EH (cell line): ENCODE measurements at regions not wholly inside any gene's neighbourhood (a gene's known extent, or its start where the extent isn't known, plus 50 kb on each side); places are given as distances from the start of the nearest gene placed in this dataset.

ENCODE experiments used
- DNase-seq: peaks from one replicate; pipeline ENCODE4 v3.0.0-alpha.2; 2015; ENCODE audit warnings: low read depth

DNA sequence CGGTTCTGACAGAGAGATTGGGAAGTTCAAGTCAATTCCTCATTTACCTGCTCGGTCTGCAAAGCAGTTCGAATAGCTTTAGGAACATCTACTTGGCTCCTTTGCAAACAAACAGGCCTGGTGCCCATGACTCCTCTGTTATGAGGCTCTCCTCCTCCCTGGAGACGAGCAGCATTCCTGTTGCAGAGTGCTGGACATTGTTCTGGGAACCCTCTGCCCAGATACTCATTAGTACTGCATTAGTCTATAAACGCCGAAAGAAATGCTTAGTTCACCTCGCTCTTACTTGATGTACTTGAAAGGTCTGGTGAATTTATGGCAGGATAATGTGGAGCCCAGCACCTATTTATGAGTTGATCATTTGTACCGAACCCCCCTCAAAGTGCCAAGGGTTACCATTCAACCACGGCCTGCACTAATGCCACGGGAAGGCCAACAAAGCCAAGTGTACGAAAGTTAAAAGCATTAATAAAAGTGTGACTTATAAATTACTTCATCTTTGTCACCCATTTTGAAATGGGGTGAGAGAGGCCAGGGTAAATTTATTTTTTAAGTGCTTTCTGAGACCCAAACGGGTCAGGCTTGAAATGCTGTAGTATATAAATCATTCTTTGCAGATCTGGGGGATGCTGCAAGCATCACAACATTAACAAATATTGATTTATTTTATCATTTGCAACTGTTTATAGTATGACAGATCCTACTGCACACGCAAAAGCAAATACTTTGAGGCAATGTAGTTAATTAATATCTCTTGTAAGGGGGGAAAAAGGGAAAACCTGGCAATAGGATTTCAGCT lies 478.9 kb upstream of the PSMD7 start:
- no peak for DNase-seq

DNA sequence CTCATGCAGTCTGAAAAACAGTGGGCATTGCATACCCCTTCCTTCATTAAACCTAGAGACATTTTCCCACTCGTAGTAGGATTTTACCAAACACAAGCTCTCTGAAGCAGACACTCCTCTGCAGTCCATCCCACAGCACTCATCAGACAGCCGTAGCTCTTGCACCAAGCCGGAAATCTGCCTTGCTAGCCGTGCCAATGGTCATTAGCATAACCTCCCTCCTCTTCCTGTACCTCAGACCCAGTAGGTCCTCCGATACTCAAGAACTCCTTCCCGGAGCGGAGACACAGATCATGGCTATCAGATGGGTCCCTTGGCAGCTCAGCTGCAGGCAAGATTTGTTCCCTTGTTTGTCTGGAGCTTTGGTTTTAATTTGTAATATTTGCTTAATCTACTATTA lies 483.1 kb upstream of the PSMD7 start:
- DNase-seq, result no peak

DNA sequence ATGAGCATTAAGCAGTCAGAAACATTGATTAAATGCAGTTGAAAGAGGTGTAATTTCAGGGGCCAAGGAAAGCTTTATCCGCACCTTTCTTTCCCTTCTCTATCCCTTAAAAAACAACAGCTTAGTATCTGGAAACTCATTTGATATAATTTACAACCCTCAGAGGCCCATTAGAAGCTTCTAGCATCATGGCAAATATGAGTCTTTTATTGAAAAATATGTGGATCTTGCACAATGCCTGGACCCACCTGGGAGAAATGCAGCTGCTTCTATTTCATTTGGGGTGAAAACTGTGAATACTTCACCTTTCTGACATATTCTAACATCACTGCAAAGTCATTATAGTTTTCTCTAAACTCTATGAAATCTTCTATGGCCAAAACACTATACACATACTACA lies 492.2 kb upstream of the PSMD7 start:
- DNase-seq, result no peak

DNA sequence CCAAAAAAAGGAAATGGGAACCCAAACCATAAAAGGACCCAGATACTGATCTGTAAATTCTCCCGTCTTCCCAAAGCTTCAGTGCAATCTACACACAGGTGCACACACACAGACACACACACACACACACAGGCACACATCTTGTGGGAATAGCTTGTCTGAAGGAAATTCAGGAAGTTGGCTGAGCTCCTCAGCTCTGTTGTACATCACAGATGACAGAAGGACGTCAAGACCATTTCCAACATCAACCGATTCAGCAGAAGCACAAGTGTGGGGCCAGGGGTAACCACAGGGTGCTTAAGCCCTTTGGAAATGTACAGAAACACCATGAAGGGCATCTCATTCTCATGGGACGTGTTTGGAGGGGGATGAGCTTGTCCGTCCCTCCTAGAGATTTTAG lies 498.1 kb upstream of the PSMD7 start:
- no peak for DNase-seq

DNA sequence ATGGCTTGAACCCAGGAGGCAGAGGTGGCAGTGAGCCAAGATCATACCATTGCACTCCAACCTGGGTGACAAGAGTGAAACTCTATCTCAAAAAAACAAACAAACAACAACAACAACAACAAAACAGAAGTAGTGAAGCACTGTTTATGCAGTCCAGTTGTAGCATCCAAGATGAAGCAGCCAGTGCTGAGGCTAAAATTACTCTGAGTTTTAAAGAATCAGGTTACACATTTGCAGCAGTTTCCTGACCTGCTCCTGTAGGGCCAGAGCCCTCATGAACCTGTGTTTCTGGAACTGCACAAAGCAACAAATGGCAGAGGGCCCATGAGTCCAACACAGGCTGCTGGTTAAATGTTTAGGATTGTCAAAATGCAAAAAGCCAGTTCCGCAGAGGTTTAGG lies 499.5 kb upstream of the PSMD7 start:
- no peak for DNase-seq

DNA sequence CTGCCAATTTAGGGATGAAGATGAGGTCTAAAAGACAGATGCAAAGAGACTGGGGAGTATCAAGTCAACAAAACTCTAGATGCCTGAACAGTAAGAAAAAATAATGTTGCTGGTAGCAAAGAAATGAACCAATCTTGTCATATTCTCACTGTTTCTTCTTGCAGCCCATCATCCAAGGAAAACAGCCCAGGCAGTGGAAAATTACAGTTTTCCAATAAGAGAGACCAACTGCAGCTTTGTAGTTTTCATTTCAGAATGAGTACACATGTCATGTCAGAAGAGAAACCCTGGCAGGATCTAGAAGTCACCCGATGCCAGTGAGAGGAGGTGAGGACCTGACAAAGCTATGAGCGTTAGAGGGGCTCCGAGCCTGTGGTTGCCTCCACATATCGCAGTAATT lies 500.4 kb upstream of the PSMD7 start:
- no peak for DNase-seq

DNA sequence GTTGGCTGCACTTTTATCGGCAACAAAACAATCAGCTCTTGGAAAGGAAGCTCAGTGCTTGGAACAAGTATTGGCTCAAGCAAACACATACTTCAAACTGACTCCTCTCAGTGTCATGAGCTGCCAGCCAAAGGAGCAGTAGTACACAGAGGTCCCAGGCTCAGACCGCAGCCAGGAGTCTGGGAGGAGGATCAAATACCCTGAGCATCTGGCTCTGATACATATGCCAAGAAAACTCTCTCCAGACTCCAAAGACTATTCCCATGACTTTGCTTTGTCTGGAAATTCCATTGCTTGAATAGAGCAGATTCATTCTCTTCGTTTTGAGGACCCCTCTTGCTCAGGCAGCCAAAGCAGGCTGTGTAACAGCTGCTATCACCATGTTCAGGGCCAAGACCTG lies 501.6 kb upstream of the PSMD7 start:
- DNase-seq, result no peak

DNA sequence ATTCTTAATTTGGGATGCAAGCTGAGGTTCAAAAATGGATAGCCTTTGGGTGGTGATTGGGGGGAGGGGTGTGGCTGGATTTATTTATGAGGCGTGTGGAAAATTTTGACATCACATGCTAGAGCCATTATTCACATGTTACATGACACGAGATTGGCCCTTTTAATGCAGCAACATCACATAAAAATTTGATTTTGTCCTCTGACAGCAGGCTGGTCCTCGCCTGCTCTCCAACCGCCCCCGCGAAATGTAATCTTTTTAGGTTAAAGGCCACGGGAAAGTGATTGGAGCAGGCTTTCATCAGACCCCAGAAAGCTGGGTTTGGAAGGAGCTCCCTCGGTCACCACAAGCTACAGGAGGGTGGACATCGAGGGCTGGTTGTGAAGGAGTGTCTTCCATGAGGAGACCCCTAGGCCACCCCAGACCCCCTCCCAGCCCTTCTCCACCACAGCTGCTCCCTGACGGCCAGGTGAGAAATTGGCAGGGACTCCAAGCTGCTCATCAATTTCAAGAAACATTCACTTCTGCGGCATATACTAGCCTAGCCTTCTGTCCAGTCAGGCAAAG lies 502.7 kb upstream of the PSMD7 start:
- no peak for DNase-seq

DNA sequence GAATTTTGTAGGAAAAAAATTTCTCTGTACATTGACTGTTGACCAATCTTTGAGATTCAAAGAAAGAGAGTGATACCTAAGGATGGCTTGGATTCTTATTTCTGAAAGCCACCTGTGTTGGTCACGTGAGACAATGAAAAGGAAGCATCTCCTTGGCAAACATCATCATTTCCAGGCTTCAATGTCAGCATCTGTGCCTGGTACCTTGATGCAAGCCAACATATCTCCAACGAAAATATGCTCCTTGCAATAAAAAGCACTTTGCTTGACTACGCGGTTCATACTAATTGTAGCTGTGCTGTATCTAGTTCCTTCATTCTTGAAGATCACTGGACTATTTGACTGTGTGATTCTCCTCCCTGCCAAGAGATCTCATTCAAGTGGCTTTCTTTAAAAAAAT lies 503.4 kb upstream of the PSMD7 start:
- DNase-seq, result no peak

DNA sequence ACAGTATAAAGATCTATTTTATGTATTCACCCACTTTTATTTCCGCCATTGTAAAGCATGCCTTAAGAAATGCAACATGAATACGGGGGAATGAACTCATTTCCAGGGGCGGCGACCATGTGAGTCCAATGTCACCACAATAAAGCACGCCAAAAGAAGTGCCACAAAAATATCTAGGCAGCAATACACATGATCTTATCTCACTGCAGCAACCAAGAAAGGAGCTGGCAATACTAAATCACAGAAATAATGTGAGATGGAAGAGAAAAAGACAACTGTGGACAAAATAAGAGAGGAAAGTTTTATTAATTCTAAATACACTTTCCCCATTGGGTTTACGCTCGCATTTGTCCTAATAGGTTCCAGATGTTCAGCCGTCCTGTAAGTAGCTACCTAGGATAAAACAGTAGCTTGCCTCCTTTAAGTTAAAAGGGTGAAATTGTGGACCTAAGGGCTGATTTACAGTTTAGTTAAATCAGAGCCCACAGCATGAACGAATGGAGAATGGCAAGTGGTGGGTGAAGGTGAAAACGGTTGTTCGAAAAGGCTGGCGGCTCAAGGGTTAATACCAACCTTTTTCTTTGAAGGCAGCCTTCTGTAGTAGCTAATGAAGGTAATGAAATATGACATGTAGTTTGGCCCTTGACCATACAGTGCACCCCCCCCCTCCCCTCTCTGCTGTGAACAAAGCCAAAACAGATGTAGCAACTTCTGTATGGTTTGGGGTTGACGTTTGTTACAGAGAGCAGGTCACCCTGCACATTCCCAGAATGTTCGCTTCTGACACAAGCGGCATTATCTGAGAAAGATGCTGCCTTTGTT lies 504.2 kb upstream of the PSMD7 start:
- DNase-seq, result no peak

DNA sequence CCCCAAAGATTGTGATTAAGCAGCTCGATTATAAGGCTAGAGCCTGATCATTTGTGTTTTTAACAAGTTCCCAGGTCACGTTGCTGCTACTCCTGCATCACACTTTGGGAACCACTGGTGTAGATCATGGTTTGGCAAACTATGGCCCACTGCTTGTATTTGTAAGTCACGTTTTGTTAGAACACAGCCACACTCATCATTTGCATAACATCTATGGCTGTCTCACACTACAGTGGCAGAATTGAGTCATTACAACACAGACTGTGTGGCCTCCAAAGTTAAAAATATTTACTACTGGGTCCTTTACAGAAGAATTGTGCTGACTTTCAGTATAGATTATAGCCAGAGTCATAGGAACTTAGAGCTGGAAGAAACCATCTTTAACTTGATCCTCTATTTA lies 515.3 kb upstream of the PSMD7 start:
- no peak for DNase-seq

DNA sequence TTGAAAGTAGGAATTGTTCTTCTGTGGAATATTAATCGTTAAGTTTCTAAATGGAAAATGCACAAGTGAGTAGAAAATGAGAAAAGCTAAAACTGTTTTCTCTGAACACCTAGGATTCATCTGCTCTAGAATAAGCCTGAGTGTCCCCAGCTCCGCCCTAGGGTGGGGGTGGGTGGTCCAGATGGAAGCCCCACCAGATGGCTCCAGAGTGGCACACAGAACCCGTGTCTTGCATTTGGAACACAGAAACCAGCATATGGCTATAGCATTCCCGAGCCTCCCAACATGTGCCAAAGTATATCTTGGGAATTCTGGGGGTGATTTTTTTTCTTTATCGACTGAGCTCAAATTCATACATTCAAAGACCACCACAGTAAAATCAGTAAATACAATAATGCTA lies 517.7 kb upstream of the PSMD7 start:
- DNase-seq, result no peak

DNA sequence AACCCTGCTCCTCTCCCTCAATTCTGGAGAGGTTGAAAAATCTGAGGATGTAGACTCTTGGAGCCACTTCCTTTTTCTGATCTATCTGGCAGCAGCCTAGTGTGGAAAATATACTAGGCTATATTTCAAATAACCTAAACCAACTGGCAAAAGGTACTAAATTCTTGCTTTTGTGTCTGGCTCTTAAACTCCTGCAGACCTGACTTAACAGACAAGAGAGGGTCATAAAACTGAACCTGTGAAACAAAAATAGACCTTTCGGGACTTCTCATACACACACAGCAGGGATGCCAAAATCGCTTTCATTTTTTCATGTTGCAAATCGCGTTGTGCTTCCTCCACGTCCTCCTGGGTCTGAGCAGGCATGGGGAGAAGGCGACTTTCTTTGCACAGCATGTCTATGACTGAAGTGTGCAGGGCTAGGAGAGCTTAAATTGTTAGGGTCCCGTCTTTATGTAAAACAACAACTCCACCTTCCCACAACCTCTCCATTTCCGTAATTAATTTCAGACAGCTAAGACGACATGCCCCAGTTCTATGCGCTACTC lies 520.7 kb upstream of the PSMD7 start:
- peak; percentile 2 for DNase-seq

DNA sequence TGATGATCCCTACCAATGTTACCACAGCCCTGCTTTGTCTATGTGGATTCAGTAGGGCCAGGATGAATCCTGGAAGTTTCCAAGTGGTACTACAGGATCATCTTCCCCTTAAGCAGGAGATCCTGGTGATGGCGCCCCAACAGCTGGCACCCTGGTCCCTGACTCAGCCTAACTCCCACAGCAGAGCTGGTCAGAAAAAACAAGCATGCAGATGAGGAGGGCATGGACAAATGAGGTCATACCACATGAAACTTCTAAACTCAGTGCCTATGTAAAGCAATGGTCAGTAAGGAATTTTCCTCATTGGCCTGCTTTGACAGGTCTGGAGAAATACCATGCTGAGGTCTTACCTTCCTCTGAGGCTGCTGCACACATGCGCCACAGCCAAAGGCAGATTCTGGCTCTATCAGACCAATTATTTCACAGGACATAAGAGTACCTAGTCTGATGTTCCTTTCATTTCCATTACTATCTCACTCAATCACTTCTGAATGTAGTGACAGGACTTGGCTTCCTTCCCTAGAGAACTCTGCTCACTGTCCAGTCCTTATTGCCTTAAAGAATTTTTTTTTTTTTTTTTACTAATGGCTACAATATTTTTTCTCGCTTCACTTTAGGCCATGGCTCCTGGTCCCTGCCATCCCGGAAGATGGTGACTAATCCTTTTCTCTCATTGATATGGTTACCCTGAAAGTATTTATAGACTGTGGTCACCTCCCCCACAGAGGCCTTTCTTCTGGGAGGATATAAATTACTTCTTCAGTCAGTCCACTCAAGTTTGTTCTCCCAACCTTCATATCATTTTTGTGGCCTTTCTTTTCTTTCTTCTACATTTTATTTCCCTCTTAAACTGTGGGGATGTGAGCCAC lies 525.2 kb upstream of the PSMD7 start:
- DNase-seq, result peak; percentile 64

DNA sequence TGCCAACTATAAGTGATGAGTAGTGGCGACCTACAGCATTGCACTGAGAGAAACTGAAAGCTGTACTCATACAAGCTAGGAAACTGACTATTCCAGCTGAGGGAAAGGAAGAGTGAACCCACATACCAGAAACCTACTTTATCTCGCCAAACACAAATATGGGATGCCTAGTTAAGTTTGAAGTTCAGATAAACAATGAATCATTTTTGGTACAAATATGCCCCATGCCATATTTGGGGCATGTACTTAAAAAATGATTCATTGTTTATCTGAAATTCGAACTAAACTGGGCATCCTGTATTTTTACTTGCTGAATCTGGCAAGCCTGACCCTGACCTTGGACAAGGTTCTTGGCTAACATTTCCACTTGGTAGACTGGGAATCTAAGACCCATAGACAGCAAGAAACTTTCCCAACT lies 527.8 kb upstream of the PSMD7 start:
- DNase-seq, result peak; percentile 55

DNA sequence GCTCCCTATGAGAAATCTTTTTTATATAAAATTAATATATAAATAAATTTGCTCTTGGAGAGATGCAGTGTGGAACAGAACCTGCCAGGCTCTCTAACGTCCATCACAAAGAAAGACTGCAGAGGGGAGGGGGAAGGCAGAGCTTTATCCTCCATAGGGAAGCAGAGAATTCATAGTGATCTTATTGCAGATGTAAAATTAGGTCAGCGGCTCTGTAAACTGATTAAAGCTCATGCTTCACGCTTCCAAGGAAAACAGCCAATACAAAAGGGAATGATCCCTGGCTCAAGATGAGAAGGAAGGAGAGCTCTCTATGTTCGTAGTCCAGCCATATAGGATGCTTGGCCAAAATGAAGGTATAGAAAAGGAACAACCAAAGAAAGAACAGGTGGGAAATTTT lies 532.3 kb upstream of the PSMD7 start:
- no peak for DNase-seq

DNA sequence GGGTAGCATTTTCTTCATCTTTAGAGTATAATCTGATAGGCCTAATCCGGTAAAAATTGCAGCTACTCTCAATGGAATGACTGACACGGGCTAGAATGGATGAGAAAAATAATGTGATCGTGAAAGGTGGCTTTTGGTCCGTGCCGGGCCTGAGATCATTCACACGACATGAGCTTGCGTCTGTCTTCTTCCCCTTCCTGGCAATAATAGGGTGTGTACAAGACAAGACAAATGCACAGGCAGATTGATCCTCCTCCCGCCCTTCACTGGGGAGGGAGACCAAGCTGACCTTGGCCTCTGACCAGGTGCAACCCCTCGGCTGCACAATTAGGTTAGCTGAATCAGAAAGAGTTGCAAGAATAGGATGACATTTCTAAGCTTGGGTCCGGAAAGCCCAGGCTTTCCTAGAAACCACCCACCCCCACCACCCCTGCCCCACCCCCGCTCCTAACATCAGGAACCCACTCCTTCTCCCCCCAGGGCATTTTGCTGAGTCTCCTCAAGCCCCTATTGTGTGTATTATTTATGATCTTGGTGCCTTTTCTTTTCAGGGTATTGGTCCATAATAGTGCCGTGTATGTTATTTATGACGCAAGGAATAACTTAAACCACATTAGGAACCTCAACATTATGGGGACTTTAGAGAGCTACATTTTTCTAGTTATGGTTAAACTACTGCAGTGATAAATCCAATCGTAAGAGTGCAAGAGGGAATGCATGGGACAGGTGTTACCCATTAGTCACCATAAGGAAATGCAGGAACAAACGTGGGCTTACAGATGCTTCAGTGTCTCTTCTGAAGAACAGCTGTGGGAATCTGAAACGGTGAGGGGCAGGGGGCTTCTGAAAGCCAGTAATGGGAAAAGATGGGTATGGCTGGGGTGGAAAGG lies 540.1 kb upstream of the PSMD7 start:
- no peak for DNase-seq

DNA sequence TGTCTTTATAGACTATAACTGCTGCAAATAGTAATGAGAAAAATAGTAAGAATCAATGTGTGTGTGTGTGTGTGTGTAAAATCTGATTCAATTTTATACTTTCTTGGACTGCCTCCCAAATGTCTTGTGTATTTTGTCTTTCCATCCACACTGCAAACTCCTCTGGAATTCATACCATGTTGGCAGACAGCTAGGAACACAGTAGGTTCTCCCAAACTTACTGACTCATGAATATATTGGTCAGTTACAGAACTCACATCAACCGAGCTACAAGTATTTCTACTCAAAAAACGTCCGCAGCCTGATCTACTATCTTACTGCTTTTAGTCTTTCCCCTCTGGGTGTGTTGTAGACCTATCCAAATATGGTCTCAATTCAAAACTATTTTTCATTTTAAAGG lies 542.7 kb upstream of the PSMD7 start:
- DNase-seq, result no peak

DNA sequence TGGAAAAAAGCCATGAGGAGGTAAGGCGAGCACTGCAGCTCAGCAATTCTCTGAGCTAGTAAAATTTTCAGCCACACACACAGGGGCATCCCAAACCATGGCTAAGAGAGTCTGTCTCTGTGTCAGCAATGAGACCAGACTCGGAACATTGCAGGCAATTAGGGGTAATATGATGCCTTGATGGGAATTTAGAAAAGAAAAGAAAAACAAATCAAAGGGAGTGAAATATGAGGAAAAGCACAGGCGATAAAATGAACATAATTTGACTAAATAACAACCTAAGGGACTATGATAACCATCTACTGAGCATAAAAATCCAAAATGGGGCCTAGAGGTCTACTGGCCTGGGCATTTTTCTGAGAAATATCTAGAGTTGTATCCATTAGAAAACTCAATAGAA lies 546.0 kb upstream of the PSMD7 start:
- DNase-seq, result no peak

DNA sequence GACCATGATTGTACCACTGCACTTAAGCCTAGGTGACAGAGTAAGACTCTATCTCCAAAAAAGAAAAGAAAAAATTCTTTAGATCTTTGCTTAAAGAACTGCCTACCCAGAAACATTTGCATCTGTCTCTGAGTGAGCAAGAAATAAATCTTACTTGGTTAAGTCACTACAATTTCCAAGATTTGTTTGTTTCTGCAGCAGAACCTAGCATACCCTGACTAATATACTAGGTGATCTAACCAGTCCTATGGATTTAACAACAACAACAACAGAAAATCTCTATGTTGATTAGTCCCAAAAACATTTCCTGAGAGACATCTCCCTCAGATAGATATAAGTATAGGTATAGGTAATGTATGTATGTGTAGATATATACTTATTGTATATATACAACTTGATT lies 549.3 kb upstream of the PSMD7 start:
- DNase-seq, result no peak

DNA sequence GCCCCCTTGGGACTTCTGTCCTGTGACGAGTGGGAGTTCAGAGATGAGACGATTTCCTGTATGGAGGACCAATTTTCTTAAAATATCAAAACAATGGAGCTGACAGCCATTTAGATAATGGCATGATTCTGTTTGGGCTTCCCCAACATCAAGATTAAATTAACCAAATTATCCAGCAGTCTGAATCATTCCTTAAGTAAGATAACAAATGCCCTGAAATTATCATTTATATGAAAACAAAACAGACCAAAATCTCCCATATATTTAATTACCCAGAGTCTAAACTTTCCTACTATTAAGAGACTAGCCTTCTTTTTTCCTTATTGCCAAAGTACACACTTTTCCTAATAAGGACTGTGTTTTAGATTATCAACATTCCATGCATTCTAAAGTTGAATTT lies 550.1 kb upstream of the PSMD7 start:
- no peak for DNase-seq
